Omental fat pad (tissue), 3 donors: ENCODE measurements at regions not wholly inside any gene's neighbourhood (a gene's known extent, or its start where the extent isn't known, plus 50 kb on each side); places are given as distances from the start of the nearest gene placed in this dataset.
A peak's percentile ranks its signal among the peaks of the same experiment; 100 is the strongest.

Source experiments
- ATAC-seq: fragments of 150-250 bp; one replicate; pipeline ENCODE4 v1.9.1; 2016; ENCODE audit warnings: mild to moderate bottlenecking, moderate library complexity; ENCODE audit not compliant: low FRiP score
- DNase-seq: peaks from one replicate; pipeline ENCODE4 v3.0.0-alpha.2; 2019; ENCODE audit warnings: low spot score
- CTCF ChIP-seq, 3 donors: fragments of 450-650 bp; IDR thresholded peaks; one replicate each; pipeline ENCODE4 v1.5.1; 2016 to 2017; ENCODE audit warnings: antibody characterized with exemption in 3 of 3, mild to moderate bottlenecking in 3 of 3, moderate library complexity in 2 of 3

- DNase-seq (no peak), ATAC-seq (no peak)
- TF ChIP-seq CTCF (IDR thresholded peaks at IDR 0.05): no peak
Measured at GRCh38 chr6:79824202-79824601, 123.2 kb downstream of the ELOVL4 start.

- ATAC-seq (no peak), DNase-seq (no peak)
- TF ChIP-seq CTCF (IDR thresholded peaks at IDR 0.05): no peak
Measured at GRCh38 chr6:79821859-79822258, 125.5 kb downstream of the ELOVL4 start.

DNA sequence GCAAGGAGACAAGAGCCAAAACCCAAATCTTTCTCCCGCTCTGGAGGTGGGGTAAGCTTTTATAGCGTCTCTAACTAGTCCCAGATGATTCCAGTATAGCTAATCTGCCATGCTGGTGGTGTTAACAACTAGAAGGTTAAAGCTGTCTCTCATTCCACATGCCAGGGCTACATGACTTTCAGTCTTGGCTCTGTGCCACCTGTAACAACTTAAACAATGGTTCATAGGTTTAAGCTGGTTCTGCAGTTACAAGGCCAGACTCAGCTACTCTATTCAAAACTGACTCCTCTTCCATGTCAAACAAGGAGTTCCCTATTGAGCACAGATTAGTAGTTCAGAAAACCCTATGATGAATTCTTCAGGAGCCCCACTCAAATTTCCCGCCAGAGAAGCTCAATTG lies 128.9 kb downstream of the ELOVL4 start:
- TF ChIP-seq CTCF (IDR thresholded peaks at IDR 0.05): no peak
- DNase-seq (no peak), ATAC-seq (no peak)

DNA sequence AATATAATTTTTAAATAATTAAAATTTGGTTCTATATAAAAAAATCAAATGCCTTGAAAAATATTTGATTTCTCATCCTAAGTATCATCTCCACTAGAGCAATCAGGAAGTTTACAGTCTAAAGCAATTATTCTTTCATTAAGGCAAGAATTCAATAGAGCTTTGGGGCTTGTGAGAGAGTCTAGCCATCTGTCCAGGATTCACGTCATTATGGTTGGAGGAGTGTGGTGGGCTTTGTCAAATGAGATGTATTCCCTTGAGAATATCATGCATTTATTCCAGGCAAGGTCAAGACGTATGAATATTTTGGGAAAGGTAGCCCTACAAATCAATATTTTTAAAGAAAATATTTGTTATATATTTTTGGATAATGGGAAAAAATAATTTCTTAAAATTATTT lies 132.4 kb downstream of the ELOVL4 start:
- TF ChIP-seq CTCF (IDR thresholded peaks at IDR 0.05): no peak
- ATAC-seq: no peak

GRCh38 chr6:79813854-79814709 lies 133.3 kb downstream of the ELOVL4 start:
- no peak for ATAC-seq
- TF ChIP-seq CTCF (IDR thresholded peaks at IDR 0.05): peak in 1 of 3 donors; percentile 29
- DNase-seq: peak; percentile 84

More for the DNA sequence above, 132.4 kb downstream of the ELOVL4 start:
- DNase-seq: no peak

DNA sequence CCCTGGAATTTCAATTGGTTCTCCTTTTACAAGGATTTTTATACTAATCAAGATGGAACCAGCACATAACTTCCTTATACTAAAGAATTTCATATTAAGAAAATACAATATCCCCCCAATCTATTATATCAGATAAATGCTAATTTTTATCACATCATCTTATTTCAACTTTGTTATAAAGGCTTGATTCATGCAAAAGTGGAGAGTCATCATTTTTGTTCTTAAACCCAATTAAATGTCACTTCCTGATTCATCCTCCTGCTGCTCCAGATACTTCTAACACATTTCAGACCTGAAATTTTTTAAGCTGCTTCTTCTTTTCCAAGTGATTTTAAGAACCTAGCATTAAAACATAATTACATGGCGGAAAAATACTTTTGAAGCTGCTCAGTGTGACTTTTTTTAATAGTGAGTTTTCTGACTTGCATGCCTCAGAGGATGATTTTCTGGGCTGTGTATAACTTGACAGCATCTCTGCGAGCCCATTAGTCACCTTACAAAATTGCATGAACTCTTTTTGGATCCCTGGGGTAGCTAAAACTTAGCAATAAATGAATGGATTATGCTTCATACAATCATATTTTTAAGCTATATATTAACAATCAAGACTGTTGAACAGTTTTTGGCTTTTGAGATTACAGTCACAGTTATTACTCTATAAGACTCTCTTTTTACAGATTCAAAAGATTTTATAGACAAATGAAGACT lies 134.1 kb downstream of the ELOVL4 start:
- TF ChIP-seq CTCF (IDR thresholded peaks at IDR 0.05): no peak
- DNase-seq: no peak
- ATAC-seq: no peak
